ENCODE measurements at regions not wholly inside any gene's neighbourhood (a gene's known extent, or its start where the extent isn't known, plus 50 kb on each side); places are given as distances from the start of the nearest gene placed in this dataset.

DNA sequence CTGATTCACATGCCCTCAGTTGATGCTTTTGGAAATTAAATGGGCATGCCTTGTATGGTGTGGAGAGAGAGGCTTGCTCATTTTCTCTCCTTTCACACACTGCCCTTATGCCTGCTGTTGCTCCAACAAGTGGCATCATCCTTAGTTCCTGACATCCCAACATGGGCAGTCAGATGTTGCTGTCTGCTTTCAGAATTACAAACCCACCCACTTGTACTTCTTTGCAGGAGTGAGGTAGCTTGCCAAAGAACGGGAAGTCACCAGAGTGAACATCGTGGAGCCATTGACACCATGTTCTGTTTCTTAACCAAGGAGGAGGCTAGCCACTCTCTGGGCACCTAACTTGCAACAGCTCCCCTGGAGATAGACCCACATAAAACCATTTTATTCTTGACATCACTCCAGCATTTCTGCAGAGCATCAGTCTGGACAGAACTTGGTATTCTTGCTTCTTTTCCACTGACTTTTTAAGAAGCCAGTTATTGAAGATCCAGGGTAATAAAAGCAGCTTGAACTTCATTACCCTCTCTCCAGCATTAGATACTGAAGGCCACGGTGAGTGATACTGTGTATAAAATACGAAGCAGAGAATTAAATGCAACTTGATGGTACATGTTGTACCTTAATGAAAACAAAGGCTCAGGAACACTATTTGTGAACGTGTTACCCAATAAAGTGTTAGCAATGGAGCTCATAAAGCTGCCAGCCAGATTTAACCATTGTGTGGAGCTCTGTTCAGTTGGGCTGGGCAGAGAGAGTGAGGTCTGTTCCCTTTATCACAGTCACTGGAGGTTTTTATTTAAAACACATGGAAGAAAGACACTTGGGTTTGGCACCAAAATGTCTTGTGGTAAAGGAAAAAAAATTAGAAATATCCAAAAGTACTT lies 195.8 kb upstream of the HABP2 start:
- TF ChIP-seq, protein P1, sequence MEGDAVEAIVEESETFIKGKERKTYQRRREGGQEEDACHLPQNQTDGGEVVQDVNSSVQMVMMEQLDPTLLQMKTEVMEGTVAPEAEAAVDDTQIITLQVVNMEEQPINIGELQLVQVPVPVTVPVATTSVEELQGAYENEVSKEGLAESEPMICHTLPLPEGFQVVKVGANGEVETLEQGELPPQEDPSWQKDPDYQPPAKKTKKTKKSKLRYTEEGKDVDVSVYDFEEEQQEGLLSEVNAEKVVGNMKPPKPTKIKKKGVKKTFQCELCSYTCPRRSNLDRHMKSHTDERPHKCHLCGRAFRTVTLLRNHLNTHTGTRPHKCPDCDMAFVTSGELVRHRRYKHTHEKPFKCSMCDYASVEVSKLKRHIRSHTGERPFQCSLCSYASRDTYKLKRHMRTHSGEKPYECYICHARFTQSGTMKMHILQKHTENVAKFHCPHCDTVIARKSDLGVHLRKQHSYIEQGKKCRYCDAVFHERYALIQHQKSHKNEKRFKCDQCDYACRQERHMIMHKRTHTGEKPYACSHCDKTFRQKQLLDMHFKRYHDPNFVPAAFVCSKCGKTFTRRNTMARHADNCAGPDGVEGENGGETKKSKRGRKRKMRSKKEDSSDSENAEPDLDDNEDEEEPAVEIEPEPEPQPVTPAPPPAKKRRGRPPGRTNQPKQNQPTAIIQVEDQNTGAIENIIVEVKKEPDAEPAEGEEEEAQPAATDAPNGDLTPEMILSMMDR (IDR thresholded peaks at IDR 0.05), result no peak
- TF ChIP-seq EP300 (IDR thresholded peaks at IDR 0.05), result no peak

All from esophagus muscularis mucosa (tissue), 3 donors.